ENCODE measurements at regions not wholly inside any gene's neighbourhood (a gene's known extent, or its start where the extent isn't known, plus 50 kb on each side); places are given as distances from the start of the nearest gene placed in this dataset.

DNA sequence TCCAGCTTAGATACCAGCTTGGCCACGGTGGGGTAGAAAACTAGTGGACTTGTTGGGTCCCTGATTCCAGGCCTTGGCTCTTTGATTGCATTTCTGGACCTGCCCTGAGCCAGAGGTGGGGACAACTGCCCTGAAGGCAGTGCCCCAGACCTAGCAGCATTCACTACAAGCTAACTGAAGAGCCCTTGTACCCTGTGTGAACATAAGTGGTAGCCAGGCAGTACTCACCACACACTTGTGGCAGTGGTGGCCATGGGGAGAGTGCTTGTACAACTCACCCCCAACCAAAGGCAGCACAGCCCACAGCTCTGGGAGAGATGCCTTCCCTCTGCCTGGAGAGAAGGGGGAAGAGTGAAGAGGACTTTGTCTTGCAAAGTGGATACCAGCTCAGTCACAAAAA is 177.3 kb upstream of the NAALADL2 start:
- no peak for DNase-seq
- H3K4me3 Mint-ChIP-seq = no peak overlapping the region
- no peaks in the 10 kb centered on the region for H3K27me3 Mint-ChIP-seq
- no peak overlapping the region for H3K27ac Mint-ChIP-seq
- H3K9me3 Mint-ChIP-seq = peaks cover 2% of the 10 kb centered on the region
- H3K36me3 Mint-ChIP-seq = no peaks in the 10 kb centered on the region
- no peaks in the 10 kb centered on the region for H3K4me1 Mint-ChIP-seq

- H3K9me3 Mint-ChIP-seq = peaks cover 5% of the 10 kb centered on the region
- no peak overlapping the region for H3K27ac Mint-ChIP-seq
- no peak for DNase-seq
- no peaks in the 10 kb centered on the region for H3K36me3 Mint-ChIP-seq
- no peaks in the 10 kb centered on the region for H3K4me1 Mint-ChIP-seq
- no peak overlapping the region for H3K4me3 Mint-ChIP-seq
- no peaks in the 10 kb centered on the region for H3K27me3 Mint-ChIP-seq
Observed at GRCh38 chr3:174685796-174686195, 173.3 kb upstream of the NAALADL2 start.

GRCh38 chr3:174697310-174697709 is 161.8 kb upstream of the NAALADL2 start:
- DNase-seq = no peak

GRCh38 chr3:174700736-174701135 is 158.4 kb upstream of the NAALADL2 start:
- Mint-ChIP-seq H3K36me3 (no peaks in the 10 kb centered on the region), H3K27ac (no peak overlapping the region), H3K4me3 (no peak overlapping the region), H3K4me1 (no peaks in the 10 kb centered on the region), H3K9me3 (peaks cover under 1% of the 10 kb centered on the region), H3K27me3 (no peaks in the 10 kb centered on the region)
- DNase-seq = no peak

More at GRCh38 chr3:174697310-174697709, 161.8 kb upstream of the NAALADL2 start:
- no peaks in the 10 kb centered on the region for H3K9me3 Mint-ChIP-seq
- H3K4me1 Mint-ChIP-seq = no peaks in the 10 kb centered on the region
- H3K36me3 Mint-ChIP-seq = no peaks in the 10 kb centered on the region
- no peak overlapping the region for H3K27ac Mint-ChIP-seq
- H3K27me3 Mint-ChIP-seq = no peaks in the 10 kb centered on the region
- no peak overlapping the region for H3K4me3 Mint-ChIP-seq

GRCh38 chr3:174710612-174711011 is 148.5 kb upstream of the NAALADL2 start:
- no peaks in the 10 kb centered on the region for H3K36me3 Mint-ChIP-seq
- no peaks in the 10 kb centered on the region for H3K27me3 Mint-ChIP-seq
- H3K4me1 Mint-ChIP-seq = no peaks in the 10 kb centered on the region
- H3K9me3 Mint-ChIP-seq = peaks cover 6% of the 10 kb centered on the region
- H3K27ac Mint-ChIP-seq = no peak overlapping the region
- H3K4me3 Mint-ChIP-seq = no peak overlapping the region
- DNase-seq = no peak

DNA sequence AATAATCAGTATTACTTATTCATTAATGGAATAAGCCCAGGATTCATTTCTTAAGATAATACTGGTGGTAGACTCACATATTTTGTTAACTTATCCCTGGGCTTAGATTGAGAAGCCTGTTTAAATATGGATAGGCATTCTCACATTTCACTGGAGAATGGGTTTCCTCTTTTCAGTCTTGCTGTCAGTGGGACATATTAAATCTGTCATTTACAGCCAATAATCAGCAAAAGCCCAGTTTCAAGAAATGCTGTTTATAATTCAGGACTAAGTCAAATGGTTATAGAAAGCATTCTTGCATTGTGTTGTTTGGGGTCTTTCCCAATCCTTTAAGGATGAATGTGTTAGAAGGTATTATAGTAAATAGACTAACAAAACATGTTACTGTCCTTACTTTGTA is 143.7 kb upstream of the NAALADL2 start:
- Mint-ChIP-seq H3K9me3 (peaks cover 3% of the 10 kb centered on the region), H3K27me3 (no peaks in the 10 kb centered on the region), H3K4me1 (no peaks in the 10 kb centered on the region), H3K36me3 (no peaks in the 10 kb centered on the region), H3K4me3 (no peak overlapping the region), H3K27ac (no peak overlapping the region)
- DNase-seq = no peak

DNA sequence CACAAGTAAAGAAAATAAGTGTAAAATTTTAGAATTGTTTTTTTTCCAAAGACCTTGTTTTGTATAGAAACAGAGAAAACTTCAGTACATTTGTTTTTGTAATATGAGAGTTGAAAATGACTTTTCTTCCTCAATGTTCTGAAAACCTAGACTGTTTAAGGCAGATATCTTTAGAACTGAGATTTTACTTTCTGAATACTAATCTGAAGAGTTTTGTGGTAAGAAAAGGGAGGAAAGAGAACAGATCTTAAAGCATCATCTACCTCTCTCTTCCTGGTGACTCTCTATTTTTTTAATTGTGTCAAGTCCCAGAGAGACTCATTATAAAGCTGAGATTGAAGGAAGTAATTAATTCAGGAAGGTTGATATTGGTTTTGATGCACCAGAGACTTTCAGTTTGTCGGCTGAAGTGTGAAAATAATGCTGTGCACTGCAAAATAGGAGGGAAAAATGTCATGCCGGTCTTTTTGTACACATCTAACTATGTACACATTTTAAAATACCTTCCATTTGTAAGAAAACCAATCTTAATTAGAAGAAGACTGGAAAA is 142.1 kb upstream of the NAALADL2 start:
- DNase-seq = no peak
- H3K9me3 Mint-ChIP-seq = peaks cover 3% of the 10 kb centered on the region
- H3K27me3 Mint-ChIP-seq = no peaks in the 10 kb centered on the region
- H3K36me3 Mint-ChIP-seq = no peaks in the 10 kb centered on the region
- no peak overlapping the region for H3K27ac Mint-ChIP-seq
- H3K4me1 Mint-ChIP-seq = no peaks in the 10 kb centered on the region
- no peak overlapping the region for H3K4me3 Mint-ChIP-seq

- no peak overlapping the region for H3K27ac Mint-ChIP-seq
- H3K9me3 Mint-ChIP-seq = no peaks in the 10 kb centered on the region
- no peaks in the 10 kb centered on the region for H3K27me3 Mint-ChIP-seq
- H3K4me3 Mint-ChIP-seq = no peak overlapping the region
- H3K36me3 Mint-ChIP-seq = no peaks in the 10 kb centered on the region
- no peak for DNase-seq
- H3K4me1 Mint-ChIP-seq = no peaks in the 10 kb centered on the region
Observed at GRCh38 chr3:174720717-174721116, 138.4 kb upstream of the NAALADL2 start.

DNA sequence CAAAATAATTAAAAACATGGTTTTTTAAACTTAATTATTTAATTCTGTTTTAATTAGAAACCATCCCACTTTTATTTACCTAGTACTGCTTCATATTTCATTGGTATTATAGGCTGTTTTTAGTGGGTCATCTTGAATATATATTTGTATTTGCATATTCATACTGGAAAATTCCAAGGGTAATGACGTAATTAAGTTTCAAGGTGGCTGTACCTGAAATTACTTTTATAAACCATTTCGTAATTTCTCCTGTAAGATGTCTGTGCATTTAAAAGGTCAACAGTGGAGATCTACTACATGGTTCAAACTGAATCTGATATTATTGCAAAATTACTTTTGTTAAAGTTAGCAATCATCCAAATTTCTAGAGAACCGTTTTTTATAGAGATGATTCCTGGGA is 133.8 kb upstream of the NAALADL2 start:
- no peaks in the 10 kb centered on the region for H3K9me3 Mint-ChIP-seq
- H3K4me1 Mint-ChIP-seq = no peaks in the 10 kb centered on the region
- no peaks in the 10 kb centered on the region for H3K27me3 Mint-ChIP-seq
- H3K36me3 Mint-ChIP-seq = no peaks in the 10 kb centered on the region
- no peak overlapping the region for H3K27ac Mint-ChIP-seq
- no peak overlapping the region for H3K4me3 Mint-ChIP-seq
- DNase-seq = no peak

DNA sequence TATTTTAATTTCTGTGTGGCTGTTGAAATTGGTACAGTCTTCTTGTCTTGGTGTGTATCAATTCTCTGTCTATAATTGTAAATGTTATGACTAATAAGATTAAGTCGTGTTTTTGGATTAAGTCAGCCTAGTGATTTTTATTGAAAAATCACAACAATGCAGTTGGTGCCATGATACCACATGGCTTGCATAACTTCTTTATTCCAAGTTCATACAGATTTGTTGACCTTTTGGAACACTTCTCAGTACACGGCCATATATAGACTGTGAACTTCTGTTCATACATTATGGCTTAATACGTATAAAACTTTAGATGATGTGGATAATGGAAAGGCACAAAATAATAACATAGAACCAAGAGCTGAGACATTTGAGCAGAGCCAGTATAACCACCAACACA is 121.2 kb upstream of the NAALADL2 start:
- Mint-ChIP-seq H3K9me3 (peaks cover 3% of the 10 kb centered on the region), H3K4me3 (no peak overlapping the region), H3K36me3 (no peaks in the 10 kb centered on the region), H3K4me1 (no peaks in the 10 kb centered on the region), H3K27me3 (no peaks in the 10 kb centered on the region), H3K27ac (no peak overlapping the region)
- no peak for DNase-seq

DNA sequence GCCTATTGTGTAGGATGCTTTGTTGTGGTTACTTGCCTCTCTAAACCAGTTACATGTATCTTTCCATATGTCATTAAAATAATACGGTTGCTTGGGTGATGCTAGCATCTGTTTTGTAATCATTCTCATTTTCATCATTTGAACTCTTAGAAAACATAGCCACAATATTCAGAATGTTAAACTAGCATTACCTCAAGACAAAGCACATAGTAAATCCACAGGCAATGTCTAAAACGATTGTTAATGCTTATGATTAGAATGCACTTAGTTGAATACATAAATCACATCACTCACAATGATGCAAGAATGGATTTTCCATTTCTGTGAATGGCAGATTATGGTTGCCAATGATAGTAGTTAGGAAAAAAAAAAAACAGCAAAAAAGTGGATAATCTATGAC is 110.0 kb upstream of the NAALADL2 start:
- no peaks in the 10 kb centered on the region for H3K4me1 Mint-ChIP-seq
- H3K9me3 Mint-ChIP-seq = peaks cover 16% of the 10 kb centered on the region

GRCh38 chr3:174755833-174756829 is 103.0 kb upstream of the NAALADL2 start:
- peaks cover 4% of the 10 kb centered on the region for H3K9me3 Mint-ChIP-seq
- no peak overlapping the region for H3K27ac Mint-ChIP-seq
- H3K4me3 Mint-ChIP-seq = no peak overlapping the region
- H3K36me3 Mint-ChIP-seq = no peaks in the 10 kb centered on the region
- no peak for DNase-seq
- H3K4me1 Mint-ChIP-seq = no peaks in the 10 kb centered on the region
- no peaks in the 10 kb centered on the region for H3K27me3 Mint-ChIP-seq

More for the DNA sequence above, 110.0 kb upstream of the NAALADL2 start:
- no peak for DNase-seq
- Mint-ChIP-seq H3K27me3 (no peaks in the 10 kb centered on the region), H3K36me3 (no peaks in the 10 kb centered on the region), H3K27ac (no peak overlapping the region), H3K4me3 (no peak overlapping the region)

GRCh38 chr3:174758943-174759342 is 100.2 kb upstream of the NAALADL2 start:
- no peaks in the 10 kb centered on the region for H3K27me3 Mint-ChIP-seq
- H3K27ac Mint-ChIP-seq = no peak overlapping the region
- DNase-seq = no peak
- no peaks in the 10 kb centered on the region for H3K4me1 Mint-ChIP-seq
- no peaks in the 10 kb centered on the region for H3K36me3 Mint-ChIP-seq
- no peak overlapping the region for H3K4me3 Mint-ChIP-seq
- no peaks in the 10 kb centered on the region for H3K9me3 Mint-ChIP-seq

DNA sequence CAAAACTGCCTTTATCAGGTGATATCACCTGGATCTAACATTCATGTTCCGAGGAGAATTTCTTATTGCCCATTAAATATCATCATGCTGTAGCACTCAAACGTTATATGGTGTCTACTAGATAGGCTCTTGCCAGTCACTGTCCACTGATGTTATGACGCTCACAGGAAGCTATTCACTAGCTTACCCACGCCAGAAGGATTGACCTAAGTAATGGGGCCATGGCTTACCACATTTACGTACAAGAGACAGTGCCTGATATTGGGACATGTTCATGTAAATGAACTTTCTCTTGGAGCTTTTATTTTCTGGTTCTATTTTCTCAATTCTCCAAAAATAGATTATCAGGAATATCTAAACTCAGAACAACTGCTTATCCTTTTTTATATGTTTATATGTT is 91.7 kb upstream of the NAALADL2 start:
- no peak overlapping the region for H3K4me3 Mint-ChIP-seq
- no peaks in the 10 kb centered on the region for H3K36me3 Mint-ChIP-seq
- DNase-seq = no peak
- H3K27me3 Mint-ChIP-seq = no peaks in the 10 kb centered on the region
- H3K4me1 Mint-ChIP-seq = no peaks in the 10 kb centered on the region
- no peak overlapping the region for H3K27ac Mint-ChIP-seq
- H3K9me3 Mint-ChIP-seq = no peaks in the 10 kb centered on the region

DNA sequence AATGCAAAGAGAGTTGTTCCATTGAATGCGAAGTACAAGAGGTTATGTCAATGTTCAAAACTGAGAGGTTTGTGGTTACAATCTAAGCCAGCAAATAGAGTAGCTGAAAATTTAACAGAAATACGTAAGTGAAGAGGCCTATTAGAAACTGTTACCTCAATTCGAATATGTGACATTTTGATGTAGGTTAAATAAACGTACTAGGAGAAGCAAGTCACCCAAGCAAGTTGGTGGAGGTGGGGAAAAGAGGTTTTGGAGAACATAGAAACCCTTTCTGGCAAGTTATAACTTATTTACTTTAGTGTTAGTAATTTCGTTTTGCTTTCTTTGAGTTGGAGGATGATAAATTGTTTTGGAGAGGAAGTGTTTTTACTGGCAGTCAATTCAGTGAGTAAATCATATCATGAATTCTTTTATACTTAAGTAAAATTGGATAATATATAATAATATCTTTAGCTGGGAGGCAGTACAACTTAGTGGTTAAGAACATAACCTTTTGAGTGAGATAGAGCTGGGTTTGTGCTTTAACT is 91.2 kb upstream of the NAALADL2 start:
- DNase-seq = no peak
- H3K9me3 Mint-ChIP-seq = no peaks in the 10 kb centered on the region
- H3K36me3 Mint-ChIP-seq = no peaks in the 10 kb centered on the region
- no peaks in the 10 kb centered on the region for H3K27me3 Mint-ChIP-seq
- H3K4me1 Mint-ChIP-seq = no peaks in the 10 kb centered on the region
- no peak overlapping the region for H3K4me3 Mint-ChIP-seq
- H3K27ac Mint-ChIP-seq = no peak overlapping the region

DNA sequence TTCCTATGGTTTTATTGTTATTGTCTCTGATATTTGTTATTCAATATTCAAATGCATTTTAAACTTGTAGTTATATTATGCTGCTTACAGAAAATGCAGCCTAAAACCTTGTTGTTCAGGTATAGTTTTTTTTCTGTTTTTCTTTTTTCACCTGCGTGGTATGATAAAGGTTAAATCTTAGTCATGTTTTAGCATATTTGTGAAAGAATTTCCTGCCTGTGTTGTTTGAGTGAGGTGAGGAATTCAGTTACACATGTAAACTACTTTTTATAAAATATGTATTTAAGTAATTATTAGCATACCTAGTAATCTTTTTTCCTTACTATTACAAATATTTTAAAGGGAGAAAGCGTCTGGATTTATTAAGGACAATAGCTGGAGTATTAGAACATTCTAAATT is 90.0 kb upstream of the NAALADL2 start:
- no peak overlapping the region for H3K27ac Mint-ChIP-seq
- H3K27me3 Mint-ChIP-seq = no peaks in the 10 kb centered on the region
- no peak overlapping the region for H3K4me3 Mint-ChIP-seq
- H3K36me3 Mint-ChIP-seq = no peaks in the 10 kb centered on the region
- H3K9me3 Mint-ChIP-seq = no peaks in the 10 kb centered on the region
- no peak for DNase-seq
- H3K4me1 Mint-ChIP-seq = no peaks in the 10 kb centered on the region

Measured in activated naive CD8-positive, alpha-beta T cell treated with anti-CD3 and anti-CD28 coated beads for 36 hours (primary cell).